C4-2B (cell line): ENCODE measurements at regions not wholly inside any gene's neighbourhood (a gene's known extent, or its start where the extent isn't known, plus 50 kb on each side); places are given as distances from the start of the nearest gene placed in this dataset.

Experiments used
- CTCF ChIP-seq: fragments of 450-650 bp; conservative IDR thresholded peaks from 2 replicates; pipeline ENCODE4 v1.5.1; 2017; ENCODE audit warnings: mild to moderate bottlenecking
- ZFX ChIP-seq: fragments of 450-650 bp; IDR thresholded peaks from 2 replicates; pipeline ENCODE4 v1.6.1; 2017

DNA sequence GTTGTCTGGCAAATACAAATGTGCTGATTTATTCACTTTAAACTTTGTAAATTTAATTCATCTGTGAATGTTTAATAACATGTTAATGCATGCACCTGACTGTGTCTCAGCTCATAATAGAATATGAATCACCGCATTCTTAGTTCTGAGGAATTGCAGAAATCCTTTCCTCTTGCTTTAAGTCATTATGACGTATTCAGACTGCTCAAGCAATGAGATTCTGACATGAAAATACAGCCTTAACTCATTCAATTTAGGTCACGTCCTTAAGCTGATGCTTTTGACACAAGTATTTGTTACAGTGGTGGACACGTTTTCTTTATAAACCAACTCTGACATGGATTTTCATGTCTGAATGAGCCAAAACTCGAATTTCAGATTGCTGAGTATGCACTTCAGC lies 541.0 kb upstream of the KLF12 start:
- no peak for TF ChIP-seq CTCF
- no peak for TF ChIP-seq ZFX
